Umbilical cord (tissue), 1 donor: ENCODE measurements at regions not wholly inside any gene's neighbourhood (a gene's known extent, or its start where the extent isn't known, plus 50 kb on each side); places are given as distances from the start of the nearest gene placed in this dataset.

Source experiments
- DNase-seq: peaks from one replicate; pipeline ENCODE4 v3.0.0-alpha.2; 2015; ENCODE audit warnings: low spot score

- DNase-seq, result peak; percentile 88
Observed at GRCh38 chr2:18896125-18896764, 306.9 kb upstream of the NT5C1B start.

DNA sequence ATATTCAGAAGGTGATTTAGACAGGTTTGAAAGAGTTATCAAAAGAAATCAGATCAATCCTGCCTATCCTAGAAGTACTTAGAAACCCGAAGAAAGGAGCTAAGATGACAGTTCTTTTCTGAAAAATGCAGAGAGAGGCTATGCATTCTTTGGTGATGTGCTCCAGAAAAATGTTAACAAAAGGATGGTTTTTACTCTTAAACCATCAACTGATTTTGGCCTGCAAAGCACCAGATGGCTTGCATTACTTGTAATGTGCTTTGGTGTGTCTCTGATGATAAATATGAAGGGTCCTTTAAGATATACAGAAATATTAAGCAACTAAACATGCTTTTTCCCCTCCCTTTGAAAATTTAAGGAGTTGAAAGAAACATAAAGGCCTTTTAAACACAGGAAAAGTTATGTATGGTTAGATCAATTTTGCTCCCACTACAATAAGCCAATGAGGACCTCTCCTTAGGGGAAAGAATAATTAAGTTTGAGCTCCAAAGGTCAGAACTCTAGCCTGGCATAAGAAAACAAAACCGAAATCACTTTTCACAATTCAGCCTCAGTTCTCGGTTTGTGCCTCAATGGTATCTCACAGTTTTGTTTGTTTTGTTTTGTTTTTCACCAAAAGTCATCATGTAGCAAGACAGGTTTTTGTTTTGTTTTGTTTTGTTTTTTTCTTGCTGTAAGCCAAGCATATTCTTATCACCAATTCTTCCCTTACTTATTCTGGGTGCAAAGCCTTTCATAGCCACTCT is 302.4 kb upstream of the NT5C1B start:
- DNase-seq, result peak; percentile 70

- peak; percentile 68 for DNase-seq
Observed at GRCh38 chr2:18889565-18890332, 300.4 kb upstream of the NT5C1B start.

DNA sequence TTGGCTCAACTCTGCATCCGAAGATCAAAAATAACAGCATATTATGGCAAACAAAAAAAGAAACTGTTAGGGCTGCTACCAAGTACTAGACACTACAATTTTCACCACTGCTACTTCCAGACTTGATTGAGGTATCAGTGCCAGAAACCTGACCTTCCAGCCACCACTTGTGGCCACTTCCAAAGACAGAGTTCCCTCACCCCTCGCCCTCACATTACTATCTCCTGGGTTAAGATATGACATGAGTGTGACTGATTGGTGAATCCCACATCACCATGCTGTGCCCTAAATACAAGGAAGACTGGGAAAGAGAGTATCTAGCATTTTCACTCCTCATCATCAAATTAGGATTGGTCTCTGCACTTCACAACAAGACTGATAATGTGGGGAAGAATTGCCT is 296.1 kb upstream of the NT5C1B start:
- DNase-seq, result no peak

- peak; percentile 13 for DNase-seq
Observed at GRCh38 chr2:18883616-18884456, 294.5 kb upstream of the NT5C1B start.

DNA sequence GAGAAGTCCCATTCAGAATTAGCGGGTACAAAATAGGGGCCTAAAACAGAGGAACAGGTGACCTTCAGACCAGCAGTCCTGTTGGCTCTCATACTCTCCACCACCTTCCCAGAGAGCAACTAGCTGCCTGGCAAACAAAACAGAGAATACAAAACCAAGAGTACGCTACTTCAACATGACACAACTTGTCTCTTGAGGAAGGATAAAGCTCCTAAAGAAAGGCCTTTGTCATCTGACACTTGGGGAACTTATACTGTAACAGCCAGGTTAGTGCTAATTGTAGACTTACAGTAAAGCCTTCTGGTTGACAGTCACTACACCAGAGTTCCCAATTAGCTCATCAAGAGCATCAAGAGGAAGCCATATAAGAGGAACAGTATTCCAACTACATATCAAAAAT is 282.1 kb upstream of the NT5C1B start:
- peak; percentile 3 for DNase-seq

- DNase-seq, result no peak
Observed at GRCh38 chr2:18870307-18870706, 280.9 kb upstream of the NT5C1B start.

- DNase-seq, result no peak
Observed at GRCh38 chr2:18861951-18862350, 272.6 kb upstream of the NT5C1B start.

- DNase-seq, result no peak
Observed at GRCh38 chr2:18860179-18860578, 270.8 kb upstream of the NT5C1B start.

DNA sequence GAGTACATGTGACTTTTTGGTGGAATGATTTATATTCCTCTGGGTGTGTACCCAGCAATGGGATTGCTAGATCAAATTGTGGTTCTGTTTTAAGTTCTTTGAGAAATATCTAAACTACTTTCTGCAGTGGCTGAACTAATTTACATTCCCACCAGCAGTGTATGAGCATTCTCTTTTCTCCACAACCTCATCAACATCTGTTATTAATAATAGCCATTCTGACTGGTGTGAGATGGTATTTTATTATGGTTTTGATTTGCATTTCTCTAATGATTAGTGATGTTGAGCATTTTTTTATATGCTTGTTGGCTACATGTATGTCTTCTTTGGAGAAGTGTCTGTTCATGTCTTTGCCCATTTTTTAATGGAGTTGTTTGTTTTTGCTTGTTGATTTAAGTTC is 267.4 kb upstream of the NT5C1B start:
- no peak for DNase-seq

- no peak for DNase-seq
Observed at GRCh38 chr2:18855027-18855426, 265.7 kb upstream of the NT5C1B start.

GRCh38 chr2:18849841-18850578 is 260.6 kb upstream of the NT5C1B start:
- no peak for DNase-seq

DNA sequence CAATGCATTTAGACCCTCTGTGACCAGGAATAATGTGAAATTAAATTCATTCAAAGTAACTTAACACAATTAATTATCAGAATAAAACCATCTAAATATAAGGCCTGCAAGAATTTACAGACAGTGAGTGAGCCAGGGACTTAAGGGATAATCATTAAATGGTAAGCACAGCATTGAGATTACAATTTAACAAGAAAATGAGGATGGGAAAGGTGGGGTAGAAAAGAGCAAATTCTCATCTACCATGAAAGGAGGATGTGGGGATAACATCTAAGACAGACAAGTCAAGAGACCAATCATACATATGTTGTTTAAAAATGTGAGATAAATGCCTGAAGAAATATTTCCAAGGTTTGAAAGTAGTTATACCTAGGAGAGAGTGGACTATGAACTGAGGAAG is 259.3 kb upstream of the NT5C1B start:
- no peak for DNase-seq

GRCh38 chr2:18845854-18846445 is 256.6 kb upstream of the NT5C1B start:
- no peak for DNase-seq

DNA sequence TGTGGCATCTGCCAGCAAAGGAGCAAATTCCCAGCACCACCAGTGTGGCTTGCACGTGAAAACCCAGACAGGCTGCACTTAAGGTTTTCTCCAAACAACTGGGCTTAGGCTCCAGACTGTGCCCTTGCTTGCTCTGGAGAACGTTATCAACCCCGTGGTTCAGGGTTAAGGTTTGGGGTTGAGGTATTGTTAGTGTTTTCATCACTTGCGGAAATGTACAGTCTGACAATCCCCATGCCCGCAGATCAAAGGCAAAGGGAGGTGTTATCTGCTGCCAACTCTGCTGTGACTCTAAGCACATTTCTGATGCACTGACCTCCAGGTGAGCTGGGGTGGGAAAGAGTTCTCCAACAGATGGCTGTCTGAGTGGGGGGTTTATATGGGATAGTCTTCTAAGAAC is 253.5 kb upstream of the NT5C1B start:
- DNase-seq, result peak; percentile 21

DNA sequence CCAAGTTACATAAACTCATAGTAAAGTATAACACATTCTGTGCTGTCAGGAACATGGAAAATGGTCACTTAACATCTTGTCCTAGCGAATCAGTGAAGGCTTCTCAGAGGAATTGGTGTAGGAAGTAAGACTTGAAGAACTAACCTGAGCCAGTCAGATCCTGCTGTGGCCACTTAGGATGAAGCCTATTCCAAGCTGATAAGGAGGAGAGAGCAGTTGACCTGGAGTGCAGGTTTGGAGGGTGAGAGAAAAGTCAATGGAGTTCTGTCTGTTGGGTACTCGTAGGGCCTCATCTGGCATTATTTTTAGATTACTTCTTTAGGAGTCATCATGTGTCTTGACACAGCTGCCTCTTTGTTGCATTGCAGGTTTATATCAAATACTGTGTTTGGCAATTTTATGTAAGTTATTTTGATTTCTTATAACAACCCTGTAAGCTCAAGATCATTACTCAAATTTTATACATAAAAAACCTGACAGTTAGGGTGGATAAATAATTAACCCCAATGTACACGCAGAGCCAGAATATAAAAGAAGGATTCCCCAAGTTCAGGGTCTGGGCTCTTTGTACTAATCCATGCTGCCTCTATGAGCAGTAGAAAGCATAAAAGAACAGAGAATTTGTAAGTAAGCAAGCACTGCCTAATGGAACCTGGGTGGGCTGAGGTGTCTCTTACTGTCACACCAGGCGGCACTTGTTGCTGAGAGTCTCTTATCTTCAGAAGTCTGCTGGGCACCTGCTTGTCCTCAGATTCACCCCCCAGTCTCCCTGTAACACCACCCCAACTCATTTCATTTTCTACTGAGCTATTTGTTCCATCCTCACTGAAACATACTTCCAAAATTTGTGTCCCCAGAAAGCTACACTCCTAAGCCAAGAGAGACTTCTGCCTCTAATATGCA is 252.1 kb upstream of the NT5C1B start:
- DNase-seq, result no peak

DNA sequence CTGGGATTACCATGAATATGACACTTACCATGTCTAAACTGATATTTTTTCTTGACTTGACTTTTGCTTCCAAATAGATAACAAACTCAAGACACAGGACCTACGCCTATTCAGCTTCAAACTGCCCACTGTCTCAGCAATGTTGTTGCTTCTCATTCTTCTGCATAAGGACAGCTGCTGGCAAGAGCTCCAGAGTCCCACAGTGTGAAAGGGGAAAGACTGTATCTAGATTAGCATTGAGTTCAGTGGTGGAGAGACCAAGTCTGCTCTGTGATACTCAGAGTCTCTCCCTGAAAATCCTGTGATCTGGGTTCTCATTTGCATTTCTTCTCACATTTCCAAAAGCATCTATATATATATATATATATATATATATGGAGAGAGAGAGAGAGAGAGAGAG is 247.9 kb upstream of the NT5C1B start:
- DNase-seq, result peak; percentile 40

- DNase-seq, result no peak
Observed at GRCh38 chr2:18836436-18836835, 247.1 kb upstream of the NT5C1B start.

- peak; percentile 65 for DNase-seq
Observed at GRCh38 chr2:18835787-18836186, 246.4 kb upstream of the NT5C1B start.

DNA sequence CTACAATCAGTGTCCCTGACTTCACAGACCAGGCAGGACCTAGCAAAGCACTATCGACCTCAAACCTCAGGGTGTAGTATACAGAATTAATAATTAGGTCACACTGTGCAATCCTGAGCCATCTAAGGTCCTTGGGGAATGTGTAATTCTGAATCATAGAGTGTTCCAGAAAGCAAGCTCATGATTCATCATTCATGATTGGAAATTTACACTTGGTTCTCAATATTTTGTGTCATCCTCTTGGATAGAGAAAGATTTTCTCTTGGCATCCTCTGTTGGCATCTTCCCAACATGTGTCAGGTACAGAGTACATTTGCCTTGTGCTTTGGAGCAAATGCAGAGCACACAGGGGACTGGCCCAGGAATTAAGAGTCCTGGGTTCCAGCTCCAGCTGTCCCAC is 245.0 kb upstream of the NT5C1B start:
- DNase-seq, result no peak
